HCT116 (cell line): ENCODE measurements at regions not wholly inside any gene's neighbourhood (a gene's known extent, or its start where the extent isn't known, plus 50 kb on each side); places are given as distances from the start of the nearest gene placed in this dataset.

Experiments
- ATAC-seq: fragments of 200-7000 bp; cut with Tn5 transposase; 2 replicates; pipeline ENCODE4 v1.9.1; 2020; ENCODE audit warnings: mild to moderate bottlenecking, moderate library complexity
- BruUV-seq: library from RNA; stranded (reverse); fragments of 400-500 nt; replicated peaks from 2 replicates; lab custom pipeline; 2021; lab: Mats Ljungman, UMichigan
- CTCF ChIA-PET: fragments of 300-600 bp; sonication (Branson Sonifier 250); formaldehyde crosslinking; loops from one replicate; lab custom pipeline; 2021; ENCODE audit warnings: antibody characterized with exemption; lab: Charles Lee
- POLR2A ChIA-PET: fragments of 300-600, 350-600 bp; sonication (Branson Sonifier 250); formaldehyde crosslinking; loops from one replicate; lab custom pipeline; 2021; ENCODE audit warnings: antibody characterized with exemption; lab: Charles Lee
- RAD21 ChIA-PET, 2 experiments: fragments of 300-600 bp; sonication (Branson Sonifier 250); formaldehyde crosslinking; loops; one replicate each; lab custom pipeline; 2023; ENCODE audit warnings: low total read pairs in 2 of 2; ENCODE audit not compliant: uncharacterized antibody in 2 of 2, unreplicated experiment in 2 of 2, low non-redundant PET in 1 of 2; lab: Charles Lee
- DNase-seq: peaks from one replicate; pipeline ENCODE4 v3.0.0-alpha.2; 2010; ENCODE audit warnings: low read depth, low spot score
- H2AFZ ChIP-seq: fragments of 200-600 bp; shearing (Covaris generic), sonication (generic); 2 replicates; pipeline ENCODE4 v1.6.1; 2017; ENCODE audit warnings: low read depth, mixed run types, mixed read lengths, antibody characterized with exemption, low read length; ENCODE audit not compliant: poor library complexity, severe bottlenecking
- H3K27ac ChIP-seq: 2 replicates; pipeline ENCODE4 v1.5.1; 2012; ENCODE audit warnings: low read depth, low read length
- H3K27me3 ChIP-seq: fragments of 200-600 bp; sonication (generic); 2 replicates; pipeline ENCODE4 v1.6.1; 2016; ENCODE audit warnings: mixed run types, low read length, mixed read lengths; ENCODE audit not compliant: insufficient read depth
- H3K36me3 ChIP-seq, 2 experiments: fragments of 200-500 bp in 1 of 2; fragments of 200-600 bp in 1 of 2; sonication (Bioruptor generic) in 1 of 2; sonication (generic) in 1 of 2; 2 replicates each; pipeline versions ENCODE4 v1.5.1 to v1.6.1; 2014 to 2016; ENCODE audit warnings: low read length in 2 of 2, inconsistent platforms in 1 of 2, mixed read lengths in 1 of 2, mixed run types in 1 of 2; ENCODE audit not compliant: insufficient read depth in 2 of 2, control insufficient read depth in 1 of 2
- H3K4me1 ChIP-seq, 2 experiments: fragments of 200-600 bp in 1 of 2; sonication (generic) in 1 of 2; 2 replicates each; pipeline versions ENCODE4 v1.5.1 to v1.6.1; 2012 to 2017; ENCODE audit warnings: low read length in 2 of 2, inconsistent platforms in 1 of 2, mild to moderate bottlenecking in 1 of 2, mixed read lengths in 1 of 2, mixed run types in 1 of 2, moderate library complexity in 1 of 2; ENCODE audit not compliant: insufficient read depth in 2 of 2, control insufficient read depth in 1 of 2
- H3K4me2 ChIP-seq: fragments of 200-600 bp; sonication (generic); 2 replicates; pipeline ENCODE4 v1.6.1; 2017; ENCODE audit warnings: mixed run types, low read length, mixed read lengths
- H3K4me3 ChIP-seq, 2 experiments: fragments of 200-600 bp in 1 of 2; sonication (generic) in 1 of 2; replicated peaks in 1 of 2; 2 replicates each; pipeline ENCODE4 v1.5.1; 2011 to 2016; ENCODE audit warnings: low read length in 2 of 2, control low read depth in 1 of 2, low read depth in 1 of 2, mild to moderate bottlenecking in 1 of 2, mixed read lengths in 1 of 2, mixed run types in 1 of 2
- H3K79me2 ChIP-seq: fragments of 200-600 bp; sonication (generic); 2 replicates; pipeline ENCODE4 v1.6.1; 2017; ENCODE audit warnings: mild to moderate bottlenecking, mixed run types, low read length, moderate library complexity, mixed read lengths; ENCODE audit not compliant: insufficient read depth
- H3K9ac ChIP-seq: fragments of 200-600 bp; sonication (generic); 2 replicates; pipeline ENCODE4 v1.6.1; 2016; ENCODE audit warnings: low read length, mixed read lengths
- H3K9me2 ChIP-seq: fragments of 200-600 bp; sonication (generic), shearing (Covaris generic); 2 replicates; pipeline ENCODE4 v1.6.1; 2017; ENCODE audit warnings: mixed run types, mild to moderate bottlenecking, moderate library complexity; ENCODE audit not compliant: insufficient read depth
- H3K9me3 ChIP-seq, 2 experiments: fragments of 200-500 bp in 1 of 2; fragments of 200-600 bp in 1 of 2; sonication (Bioruptor generic) in 1 of 2; sonication (generic) in 1 of 2; 2 replicates each; pipeline ENCODE4 v1.6.1; 2014 to 2017; ENCODE audit warnings: low read length in 2 of 2, mixed read lengths in 2 of 2, inconsistent platforms in 1 of 2, low read depth in 1 of 2, mild to moderate bottlenecking in 1 of 2, mixed run types in 1 of 2, moderate library complexity in 1 of 2; ENCODE audit not compliant: control insufficient read depth in 1 of 2, insufficient read depth in 1 of 2
- H4K20me1 ChIP-seq: fragments of 200-600 bp; sonication (generic), shearing (Covaris generic); 2 replicates; pipeline ENCODE4 v1.6.1; 2017; ENCODE audit warnings: mixed run types, mild to moderate bottlenecking, moderate library complexity; ENCODE audit not compliant: insufficient read depth
- CTCF ChIP-seq, 3 experiments: fragments of 200-600 bp in 1 of 3; sonication (generic) in 1 of 3; IDR thresholded peaks in 2 of 3; conservative IDR thresholded peaks in 1 of 3; 2 replicates each; pipeline ENCODE4 v1.5.1; 2012 to 2017; ENCODE audit warnings: low read depth in 2 of 3, low read length in 2 of 3, antibody characterized with exemption in 1 of 3, borderline replicate concordance in 1 of 3, control low read depth in 1 of 3, mild to moderate bottlenecking in 1 of 3, mixed read lengths in 1 of 3, mixed run types in 1 of 3, moderate library complexity in 1 of 3; ENCODE audit not compliant: insufficient read depth in 1 of 3
- EGR1 ChIP-seq: IDR thresholded peaks from 2 replicates; pipeline ENCODE4 v1.6.1; 2012; ENCODE audit warnings: low read depth
- EZH2 ChIP-seq: fragments of 200-600 bp; sonication (generic); IDR thresholded peaks from 2 replicates; pipeline ENCODE4 v1.6.1; 2017; ENCODE audit warnings: antibody characterized with exemption, mixed run types
- JUND ChIP-seq: IDR thresholded peaks from 2 replicates; pipeline ENCODE4 v1.6.1; 2012
- POLR2AphosphoS5 ChIP-seq: IDR thresholded peaks from 2 replicates; pipeline ENCODE4 v1.6.1; 2011; ENCODE audit warnings: mild to moderate bottlenecking, low read depth, low read length, moderate library complexity
- REST ChIP-seq: IDR thresholded peaks from 2 replicates; pipeline ENCODE4 v1.6.1; 2012; ENCODE audit warnings: low read depth
- SIN3A ChIP-seq: IDR thresholded peaks from 2 replicates; pipeline ENCODE4 v1.6.1; 2012; ENCODE audit warnings: low read depth
- SRF ChIP-seq: IDR thresholded peaks from 2 replicates; pipeline ENCODE4 v1.6.1; 2012; ENCODE audit warnings: low read depth
- TCF7L2 ChIP-seq: IDR thresholded peaks from 2 replicates; pipeline ENCODE4 v1.7.0; 2011; ENCODE audit warnings: borderline replicate concordance, inconsistent platforms; ENCODE audit not compliant: insufficient read depth, insufficient read length; ENCODE audit errors: extremely low read depth
- ZBTB33 ChIP-seq: IDR thresholded peaks from 2 replicates; pipeline ENCODE4 v1.6.1; 2011; ENCODE audit warnings: mild to moderate bottlenecking, low read length, moderate library complexity; ENCODE audit not compliant: insufficient replicate concordance; ENCODE audit errors: extremely low read depth
- ZFX ChIP-seq: fragments of 450-650 bp; IDR thresholded peaks from 2 replicates; pipeline ENCODE4 v1.6.1; 2017
- ZNF274 ChIP-seq: fragments of 200-500 bp; sonication (Bioruptor generic); IDR thresholded peaks from 2 replicates; pipeline ENCODE4 v1.6.1; 2014; ENCODE audit warnings: mild to moderate bottlenecking, low read depth, low read length, inconsistent platforms
- intact Hi-C: fragments of 100-400 bp; cut with micrococcal nuclease; formaldehyde crosslinking; loops from 2 replicates; pipeline ENCODE4 v1.10.0; 2022

- no peak for TF ChIP-seq SRF
- no peak for TF ChIP-seq ZFX
- no peaks in the 10 kb centered on the region for H4K20me1 ChIP-seq
- no peaks in the 10 kb centered on the region for H3K9me3 ChIP-seq
- CTCF ChIA-PET, result interaction anchor here (0.9 kb wide), 1 partner anchor 9 kb away, joined by 3 read pairs; no protein-coding TSS in a partner anchor
- no peak overlapping the region for H3K27ac ChIP-seq
- no peaks in the 10 kb centered on the region for H3K27me3 ChIP-seq
- BruUV-seq, result no TSS peak
- H3K4me2 ChIP-seq, result no peak overlapping the region
- H3K79me2 ChIP-seq, result no peaks in the 10 kb centered on the region
- RAD21 ChIA-PET, result no interaction called here
- ATAC-seq, result no peak
- POLR2A ChIA-PET, result no interaction called here
- H3K4me3 ChIP-seq, result no peak overlapping the region
- H3K4me1 ChIP-seq, result peaks cover 0 to 7% of the 10 kb centered on the region in 2 experiments; a peak in 1 of 4 replicates
- no peak overlapping the region for H2AFZ ChIP-seq
- DNase-seq, result no peak
- no peaks in the 10 kb centered on the region for H3K36me3 ChIP-seq
- H3K9me2 ChIP-seq, result no peaks in the 10 kb centered on the region
- no peak overlapping the region for H3K9ac ChIP-seq
- intact Hi-C loops, result no loop called here
These were observed 167.1 kb upstream of the ITGB1 start for GRCh38 chr10:33125111-33125510.

- no peak for ATAC-seq
- Histone ChIP-seq H3K36me3 (no peaks in the 10 kb centered on the region), H3K4me1 (no peaks in the 10 kb centered on the region), H3K9me2 (no peaks in the 10 kb centered on the region), H3K27ac (no peak overlapping the region), H3K79me2 (no peaks in the 10 kb centered on the region), H3K4me2 (no peak overlapping the region), H3K27me3 (no peaks in the 10 kb centered on the region), H3K9ac (no peak overlapping the region), H4K20me1 (no peaks in the 10 kb centered on the region), H3K9me3 (no peaks in the 10 kb centered on the region), H3K4me3 (no peak overlapping the region), H2AFZ (no peak overlapping the region)
- ChIA-PET POLR2A (interaction anchor here (1.2 kb wide), 1 partner anchor 10 kb away, joined by 3 read pairs; no protein-coding TSS in a partner anchor), CTCF (no interaction called here), RAD21 (no interaction called here)
- BruUV-seq, result no TSS peak
- no peak for TF ChIP-seq ZBTB33
- no peak for TF ChIP-seq ZFX
- TF ChIP-seq CTCF (IDR thresholded peaks at IDR 0.05 in 2 of 3, conservative IDR thresholded peaks at IDR 0.05 in 1 of 3; ENCODE audit: borderline replicate concordance in 1 of 3, insufficient read depth in 1 of 3, low read depth in 2 of 3, low read length in 2 of 3), result no peak
- no peak for TF ChIP-seq POLR2AphosphoS5
- no peak for TF ChIP-seq SIN3A
- TF ChIP-seq ZNF274, result no peak
- TF ChIP-seq JUND, result no peak
- TF ChIP-seq EZH2, result no peak
- no peak for TF ChIP-seq REST
- TF ChIP-seq EGR1, result no peak
- TF ChIP-seq TCF7L2, result no peak
- no peak for DNase-seq
- intact Hi-C loops, result loop anchor here (5.0 kb wide), 1 partner anchor 341 kb away; no protein-coding TSS in a partner anchor
These were observed 165.7 kb upstream of the ITGB1 start for GRCh38 chr10:33123680-33124079.
